ENCODE measurements at regions not wholly inside any gene's neighbourhood (a gene's known extent, or its start where the extent isn't known, plus 50 kb on each side); places are given as distances from the start of the nearest gene placed in this dataset.
A peak's percentile ranks its signal among the peaks of the same experiment; 100 is the strongest.

- CTCF ChIA-PET (ENCODE audit: low intra/inter-chr PET ratio) = no interaction called here
- TF ChIP-seq ZNF124 (CRISPR knock-in tag; IDR thresholded peaks at IDR 0.05) (no peak), RREB1 (CRISPR knock-in tag; IDR thresholded peaks at IDR 0.05) (no peak), CEBPG (CRISPR knock-in tag; IDR thresholded peaks at IDR 0.05) (no peak), CEBPG (tag; conservative IDR thresholded peaks at IDR 0.05 in 1 of 2, IDR thresholded peaks at IDR 0.05 in 1 of 2) (peak; percentile 50 to 87; a peak in 3 of 4 replicates), CEBPB (tag; IDR thresholded peaks at IDR 0.05) (0 out of 2 replicates have a peak, but pooled peaks have one; percentile 32), NR3C1 (CRISPR knock-in tag; IDR thresholded peaks at IDR 0.05) (no peak), SMARCA5 (IDR thresholded peaks at IDR 0.05) (no peak), ZBTB49 (CRISPR knock-in tag; IDR thresholded peaks at IDR 0.05; ENCODE audit: borderline replicate concordance) (no peak), ATF3 (IDR thresholded peaks at IDR 0.05) (peak; percentile 63; the same call in 1 of the 2 replicates), ATF3 (CRISPR knock-in tag; conservative IDR thresholded peaks at IDR 0.05) (no peak), TRIM24 (IDR thresholded peaks at IDR 0.05) (peak; percentile 20 to 51; a peak in 2 of 4 replicates)
Observed at GRCh38 chr6:16973545-16974386, 128.1 kb upstream of the STMND1 start.

More at GRCh38 chr6:16973545-16974386, 128.1 kb upstream of the STMND1 start:
- no peaks in the 10 kb centered on the region for H4K20me1 ChIP-seq (replicated peaks; ENCODE audit: control insufficient read depth, insufficient read depth, low read length)
- peaks cover 4 to 17% of the 10 kb centered on the region in 2 experiments for H3K27me3 ChIP-seq (ENCODE audit: control insufficient read depth in 2 of 2, insufficient read depth in 2 of 2, low read length in 2 of 2)
- no peak overlapping the region for H2AFZ ChIP-seq (ENCODE audit: low read depth, low read length)
- H3K27ac ChIP-seq (ENCODE audit: extremely low read depth, low read depth, low read length) = no peak overlapping the region
- FAIRE-seq = no peak
- H3K4me3 ChIP-seq = no peak overlapping the region
- intact Hi-C loops (cut with micrococcal nuclease) = no loop called here
- BruUV-seq (replicated peaks) = no TSS peak
- no peak overlapping the region for H3K9ac ChIP-seq (ENCODE audit: insufficient read depth in 1 of 2, low read depth in 2 of 2, low read length in 2 of 2)
- H3K9me1 ChIP-seq (ENCODE audit: control insufficient read depth, insufficient read depth, low read length) = no peaks in the 10 kb centered on the region
- H3K4me2 ChIP-seq (ENCODE audit: insufficient read depth, low read length) = no peak overlapping the region
- DNase-seq (ENCODE audit: extremely low read depth in 1 of 4, low spot score in 3 of 4) = no peak
- under 1% methylated on average over 12 of the region's 12 CpGs for WGBS (ENCODE audit: insufficient coverage, low coverage, missing lambda C conversion rate)
- no peaks in the 10 kb centered on the region for H3K9me3 ChIP-seq (replicated peaks; ENCODE audit: control insufficient read depth, insufficient read depth, low read depth, low read length)
- H3K79me2 ChIP-seq (ENCODE audit: control insufficient read depth, insufficient read depth, low read length) = no peaks in the 10 kb centered on the region
- in situ Hi-C loops (cut with MboI) = no loop called here
- POLR2A ChIA-PET = interaction anchor here (0.7 kb wide), 1 partner anchor 155 kb away, joined by 3 read pairs; no protein-coding TSS in a partner anchor
- no peaks in the 10 kb centered on the region for H3K36me3 ChIP-seq (ENCODE audit: control insufficient read depth, insufficient read depth, low read length)
- no peak for ATAC-seq
- no peaks in the 10 kb centered on the region for H3K4me1 ChIP-seq (replicated peaks in 1 of 2; ENCODE audit: control insufficient read depth in 2 of 2, insufficient read depth in 2 of 2, low read length in 2 of 2)

Measured in K562 (cell line).